ENCODE measurements at regions not wholly inside any gene's neighbourhood (a gene's known extent, or its start where the extent isn't known, plus 50 kb on each side); places are given as distances from the start of the nearest gene placed in this dataset.
"Not testable (repeated sequence)": the region's sequence is repeated elsewhere in the genome, so short reads cannot be mapped to it uniquely, and the experiment has no call there.

DNA sequence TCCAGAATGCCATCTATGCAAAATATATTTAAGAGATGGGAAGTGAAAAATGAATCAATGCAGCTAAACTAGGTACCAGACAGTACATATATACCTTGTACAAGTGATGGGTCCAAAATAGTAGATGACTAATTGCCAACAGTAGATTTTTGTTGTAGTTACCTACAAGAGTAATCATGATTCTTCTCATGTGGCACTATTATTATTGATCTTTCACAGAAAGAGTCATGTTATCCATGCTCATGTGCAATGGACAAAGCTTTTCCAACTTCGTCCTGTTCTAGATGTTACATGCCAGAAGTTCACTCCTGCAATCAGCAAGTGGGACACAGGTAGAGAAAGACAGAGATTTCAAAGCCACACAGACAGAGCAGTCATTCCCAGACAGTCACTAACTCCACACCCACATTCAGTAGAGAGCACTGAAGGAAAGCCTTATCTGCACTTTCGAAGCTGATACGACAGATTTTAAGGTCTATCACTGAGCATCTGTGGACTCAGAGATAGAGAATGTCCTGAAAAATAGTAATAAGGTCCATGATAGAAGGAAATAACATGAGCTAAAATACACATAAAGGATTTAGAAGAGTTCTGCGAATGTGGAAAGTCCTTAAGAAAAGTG is 101.6 kb upstream of the ITPRID2 start:
- DNase-seq (ENCODE audit: low read depth in 1 of 2, low spot score in 1 of 2), result no peak

DNA sequence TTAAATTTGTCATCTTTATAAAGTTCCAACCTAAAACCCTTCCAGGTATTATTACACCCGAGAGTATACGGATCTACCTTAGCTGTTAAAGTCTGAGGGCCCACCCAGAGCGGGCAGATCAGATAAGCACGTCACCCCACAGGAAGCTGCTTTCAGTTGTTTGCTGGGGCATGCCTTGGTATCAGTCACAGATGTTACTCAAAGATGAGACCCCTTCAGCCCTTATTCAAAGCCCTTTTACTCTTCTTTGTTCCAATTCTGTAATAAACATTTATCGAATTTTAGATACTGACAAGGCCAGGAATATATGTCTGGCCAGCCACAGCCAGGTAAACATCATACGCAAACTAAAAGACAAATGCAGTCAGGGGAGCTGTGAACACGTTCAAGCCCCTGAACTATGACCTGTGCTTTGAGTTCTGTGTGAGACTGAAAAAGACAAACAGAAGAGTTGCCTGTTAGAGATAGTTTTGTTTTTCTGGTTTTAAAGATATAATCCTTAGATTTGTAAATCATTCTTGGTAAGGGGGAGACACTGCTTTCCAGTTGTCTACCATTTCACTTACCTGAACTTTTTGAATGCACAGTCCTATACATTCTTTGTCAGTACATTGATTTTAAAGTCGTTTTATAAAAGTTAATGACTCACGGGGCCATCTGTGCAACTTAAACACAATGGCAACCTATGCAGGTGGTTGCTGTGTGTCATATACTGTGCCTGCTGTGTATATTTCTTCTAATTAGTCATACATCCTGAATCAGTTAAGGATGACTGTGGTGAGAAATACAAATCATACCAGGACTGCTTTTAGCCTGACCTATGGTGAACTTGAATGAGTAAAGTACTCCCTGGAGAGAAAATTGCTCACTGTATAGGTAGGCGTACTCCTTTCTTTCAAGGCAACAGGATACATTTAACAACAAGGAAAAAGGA is 100.5 kb upstream of the ITPRID2 start:
- peak in 1 of 2 donors; percentile 7 for DNase-seq (ENCODE audit: low read depth in 1 of 2, low spot score in 1 of 2)

DNA sequence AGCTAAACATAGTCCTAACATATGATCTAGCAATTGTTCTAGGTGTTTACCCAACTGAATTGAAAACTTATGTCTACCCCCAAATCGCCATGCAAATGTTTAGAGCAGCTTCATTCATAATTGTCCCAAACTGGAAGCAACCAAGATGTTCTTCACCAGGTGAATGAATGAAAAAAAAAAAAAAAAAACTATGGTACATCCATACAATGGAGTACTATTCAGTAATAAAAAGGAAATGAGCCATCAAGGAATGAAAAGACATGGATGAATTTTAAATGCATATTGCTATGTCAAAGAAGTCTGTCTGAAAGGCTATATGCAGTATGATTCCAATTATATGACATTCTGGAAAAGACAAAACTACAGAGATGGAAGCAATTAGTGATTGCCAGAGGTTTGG is 98.6 kb upstream of the ITPRID2 start:
- DNase-seq (ENCODE audit: low read depth in 1 of 2, low spot score in 1 of 2), result no peak

DNA sequence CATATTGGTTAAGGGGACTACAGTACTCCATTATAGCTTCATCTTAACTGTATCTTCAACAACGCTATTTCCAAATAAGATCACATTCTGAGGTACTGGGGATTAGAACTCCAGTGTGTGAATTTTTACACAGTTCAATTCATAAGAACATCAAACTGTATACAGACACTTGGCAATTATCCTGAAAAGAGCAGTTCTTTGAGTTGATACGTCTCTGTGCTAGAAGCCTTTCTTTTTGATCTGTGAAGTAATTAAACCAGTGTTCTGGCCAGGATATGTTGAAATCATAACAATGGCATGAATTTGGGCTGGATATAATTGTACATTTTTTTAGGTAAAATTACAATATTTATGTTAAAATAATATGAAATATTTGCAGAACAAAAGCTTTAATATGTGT is 93.5 kb upstream of the ITPRID2 start:
- DNase-seq (ENCODE audit: low read depth in 1 of 2, low spot score in 1 of 2), result no peak

DNA sequence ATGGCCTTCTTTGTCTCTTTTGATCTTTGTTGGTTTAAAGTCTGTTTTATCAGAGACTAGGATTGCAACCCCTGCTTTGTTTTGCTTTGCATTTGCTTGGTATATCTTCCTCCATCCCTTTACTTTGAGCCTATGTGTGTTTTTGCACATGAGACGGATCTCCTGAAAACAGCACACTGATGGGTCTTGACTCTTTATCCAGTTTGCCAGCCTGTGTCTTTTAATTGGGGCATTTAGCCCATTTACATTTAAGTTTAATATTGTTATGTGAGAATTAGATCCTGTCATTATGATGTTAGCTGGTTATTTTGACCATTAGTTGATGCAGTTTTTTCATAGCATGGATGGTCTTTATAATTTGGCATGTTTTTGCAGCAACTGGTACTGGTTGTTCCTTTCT is 89.2 kb upstream of the ITPRID2 start:
- not testable (repeated sequence) for DNase-seq (ENCODE audit: low read depth in 1 of 2, low spot score in 1 of 2)

DNA sequence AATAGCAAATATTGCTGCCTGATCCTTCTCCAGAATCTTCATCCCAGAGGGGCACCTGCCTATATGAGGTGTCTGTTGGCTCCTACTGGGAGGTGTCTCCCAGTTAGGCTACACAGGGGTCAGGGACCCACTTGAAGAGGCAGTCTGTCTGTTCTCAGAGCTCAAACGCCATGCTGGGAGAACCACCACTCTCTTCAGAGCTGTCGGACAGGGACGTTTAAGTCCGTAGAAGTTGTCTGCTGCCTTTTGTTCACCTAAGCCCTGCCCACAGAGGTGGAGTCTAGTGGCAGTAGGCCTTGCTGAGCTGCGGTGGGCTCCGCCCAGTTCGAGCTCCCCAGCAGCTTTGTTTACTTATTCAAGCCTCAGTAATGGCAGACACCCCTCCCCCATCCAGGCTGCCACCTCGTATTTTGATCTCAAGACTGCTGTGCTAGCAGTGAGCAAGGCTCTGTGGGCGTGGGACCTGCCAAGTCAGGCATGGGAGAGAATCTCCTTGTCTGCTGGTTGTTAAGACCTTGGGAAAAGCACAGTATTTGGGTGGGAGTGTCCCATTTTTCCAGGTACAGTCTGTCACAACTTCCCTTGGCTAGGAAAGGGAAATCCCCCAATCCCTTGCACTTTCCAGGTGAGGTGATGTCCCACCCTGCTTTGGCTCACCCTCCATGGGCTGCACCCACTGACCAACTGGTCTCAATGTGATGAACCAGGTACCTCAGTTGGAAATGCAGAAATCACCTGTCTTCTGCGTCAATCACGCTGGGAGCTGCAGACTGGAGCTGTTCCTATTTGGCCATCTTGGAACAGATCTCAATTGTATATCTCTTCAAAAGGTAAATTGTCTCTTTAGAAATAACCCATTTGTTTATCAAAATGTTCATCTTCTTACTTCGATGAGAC is 87.4 kb upstream of the ITPRID2 start:
- DNase-seq (ENCODE audit: low read depth in 1 of 2, low spot score in 1 of 2), result not testable (repeated sequence)

DNA sequence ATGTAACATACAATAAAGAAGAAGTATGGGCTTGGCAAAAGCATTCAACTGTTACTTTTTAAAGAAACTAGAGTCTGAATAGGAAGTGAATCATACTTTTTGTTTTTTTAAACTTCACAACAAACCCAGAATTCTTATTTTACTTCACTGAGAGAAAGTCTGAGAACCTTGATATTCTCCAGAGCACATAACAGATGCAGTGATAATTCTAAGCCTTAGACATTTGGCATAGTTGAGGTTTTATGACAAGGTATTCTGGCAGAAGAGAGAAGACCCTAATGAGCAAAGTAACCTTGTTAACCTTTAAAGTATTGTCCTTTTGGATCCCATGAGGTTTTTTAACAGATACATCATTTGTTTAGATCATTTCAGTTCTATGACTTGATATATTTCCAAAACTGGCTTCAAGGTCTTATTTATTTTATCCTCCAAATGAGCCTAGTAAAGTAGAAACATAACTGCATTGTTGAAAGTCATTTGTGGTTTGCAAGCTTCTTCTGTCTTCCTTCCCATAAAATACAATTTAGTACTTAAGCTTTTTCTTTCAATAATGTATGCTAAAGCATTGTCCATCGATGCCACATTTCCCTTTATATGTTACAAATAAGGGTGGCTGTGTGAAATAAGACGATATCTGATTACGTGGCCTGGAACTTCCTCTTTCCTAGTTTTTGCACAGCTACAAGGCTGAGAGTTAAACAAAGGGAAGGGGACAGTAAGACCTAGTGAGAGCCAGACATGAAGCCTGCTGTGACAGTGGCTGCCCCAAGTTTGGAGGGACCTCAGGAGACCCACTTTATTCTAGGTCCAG is 86.1 kb upstream of the ITPRID2 start:
- no peak for DNase-seq (ENCODE audit: low read depth in 1 of 2, low spot score in 1 of 2)

DNA sequence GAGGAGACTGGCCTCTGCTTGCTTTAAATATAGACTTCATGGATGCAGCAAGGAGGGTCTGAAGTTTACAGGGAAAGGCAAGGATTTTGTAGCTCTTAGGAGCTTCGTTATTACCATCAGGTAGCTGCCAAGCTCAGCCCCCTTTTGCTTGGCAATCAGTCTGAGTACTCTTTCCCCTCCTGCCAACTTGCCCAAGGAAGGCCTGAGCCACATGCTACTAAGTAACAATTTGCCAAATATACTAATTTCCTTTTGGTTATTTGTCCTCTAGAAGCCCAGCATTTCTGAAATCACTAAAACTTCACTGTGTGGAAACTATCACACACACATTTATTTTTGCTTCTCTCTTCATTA is 85.5 kb upstream of the ITPRID2 start:
- DNase-seq (ENCODE audit: low read depth in 1 of 2, low spot score in 1 of 2), result no peak

DNA sequence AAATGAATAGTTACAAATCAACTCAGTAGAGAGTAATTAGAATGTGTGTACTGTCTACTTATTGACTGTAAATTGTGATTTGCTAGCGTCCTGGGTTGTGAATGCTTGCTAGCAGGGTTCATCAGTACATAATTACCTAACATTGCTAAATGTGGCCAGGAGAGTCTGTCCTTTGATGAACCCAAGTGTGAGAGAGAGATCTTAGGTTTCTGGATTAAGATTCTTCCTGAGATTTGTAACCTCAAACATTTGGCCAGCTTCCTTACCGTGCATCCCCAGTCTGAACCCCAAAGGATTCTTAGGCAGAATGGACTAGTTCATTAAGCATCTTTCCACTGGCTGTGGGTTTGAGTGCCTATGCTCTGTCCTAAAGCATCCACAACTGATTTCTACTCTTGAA is 84.0 kb upstream of the ITPRID2 start:
- DNase-seq (ENCODE audit: low read depth in 1 of 2, low spot score in 1 of 2), result no peak

DNA sequence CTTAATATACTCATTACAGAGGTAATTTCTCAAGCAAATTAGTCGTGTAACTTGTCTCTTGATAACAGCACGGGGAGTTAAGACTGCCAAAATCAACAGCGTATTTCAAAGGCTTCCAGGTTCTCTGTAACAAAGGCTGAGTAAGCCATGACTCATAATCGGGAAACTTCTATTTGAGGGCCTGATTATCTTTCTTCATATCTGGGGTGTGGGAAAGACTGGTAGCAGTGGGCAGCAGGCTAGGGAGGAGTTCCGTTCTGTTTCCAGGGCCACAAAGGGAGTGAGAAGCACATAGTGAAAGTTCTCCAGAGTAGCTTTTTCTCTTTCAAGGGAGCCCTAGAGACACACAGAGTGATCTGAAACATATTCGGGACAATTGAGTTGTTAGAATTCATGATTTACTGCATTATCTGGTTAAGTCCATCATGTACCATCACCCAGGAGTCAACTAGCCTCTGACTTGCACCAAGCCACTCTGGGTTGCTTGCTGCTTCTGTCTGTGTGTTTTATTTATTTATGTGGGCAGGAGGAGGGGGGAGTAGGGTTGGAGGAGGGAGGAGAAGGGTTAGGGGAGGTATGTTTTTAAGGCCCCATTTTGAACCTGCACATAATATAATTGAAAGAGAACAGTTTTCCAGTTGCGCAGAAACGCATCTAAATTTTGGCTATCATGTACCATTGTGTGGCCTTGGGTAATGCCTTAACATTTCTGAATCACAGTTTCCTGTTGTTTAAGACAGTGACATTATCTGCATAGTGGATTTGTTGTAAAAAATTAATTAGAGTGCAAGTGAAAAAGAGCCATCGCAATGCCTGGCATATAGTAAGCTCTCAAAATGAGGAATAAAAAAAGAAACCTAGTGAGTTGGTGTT is 80.5 kb upstream of the ITPRID2 start:
- DNase-seq (ENCODE audit: low read depth in 1 of 2, low spot score in 1 of 2), result peak in 1 of 2 donors; percentile 9

DNA sequence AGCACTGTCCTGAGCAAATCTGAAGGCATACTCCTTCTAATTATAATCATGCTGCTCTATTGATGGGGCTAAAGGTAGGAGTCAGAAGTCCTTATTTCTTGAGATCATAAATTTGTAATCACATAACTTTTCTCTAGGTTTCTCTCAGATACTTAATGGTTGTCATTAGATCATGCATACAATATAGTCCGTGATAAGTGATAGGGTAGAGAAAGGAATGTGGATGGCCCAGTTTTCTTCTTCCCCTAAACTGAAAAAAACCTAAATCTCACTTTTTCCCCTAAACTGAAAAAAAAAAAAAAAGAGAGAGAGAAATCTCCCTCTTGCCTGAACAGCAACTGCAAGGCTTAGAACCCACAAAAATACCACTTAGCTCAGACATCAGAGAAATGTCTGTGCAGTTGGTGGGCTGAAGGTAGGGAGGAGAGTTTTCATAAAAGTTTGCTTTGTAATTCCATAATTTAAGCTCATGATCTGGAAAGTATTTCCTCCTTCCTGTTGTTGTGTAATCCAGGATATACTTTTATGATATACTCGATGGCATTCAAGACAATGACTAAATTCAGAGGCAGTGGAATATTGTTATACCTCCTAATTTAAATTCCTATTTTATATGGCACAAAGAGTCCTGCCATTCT is 79.3 kb upstream of the ITPRID2 start:
- no peak for DNase-seq (ENCODE audit: low read depth in 1 of 2, low spot score in 1 of 2)

DNA sequence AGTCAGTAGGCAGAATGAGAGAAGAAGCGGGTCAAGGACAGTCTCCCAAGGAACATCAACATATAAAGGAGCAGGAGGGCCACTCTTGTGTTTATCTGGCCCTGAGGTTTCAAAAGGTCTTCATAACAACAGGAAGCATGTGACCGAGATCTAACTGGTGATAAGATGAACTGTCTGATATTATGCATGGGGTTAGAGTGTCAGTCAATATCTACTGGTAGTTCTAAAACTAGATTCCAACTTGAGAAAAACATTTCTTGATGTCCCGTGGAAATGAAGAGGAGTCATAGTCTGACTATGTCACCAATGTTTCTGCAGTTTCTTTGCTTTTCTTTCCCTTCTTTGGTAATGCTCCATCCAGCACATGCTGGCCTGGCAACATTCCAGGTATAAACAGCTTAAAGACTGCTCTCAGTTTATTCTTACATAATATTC is 77.5 kb upstream of the ITPRID2 start:
- DNase-seq (ENCODE audit: low read depth in 1 of 2, low spot score in 1 of 2), result no peak

DNA sequence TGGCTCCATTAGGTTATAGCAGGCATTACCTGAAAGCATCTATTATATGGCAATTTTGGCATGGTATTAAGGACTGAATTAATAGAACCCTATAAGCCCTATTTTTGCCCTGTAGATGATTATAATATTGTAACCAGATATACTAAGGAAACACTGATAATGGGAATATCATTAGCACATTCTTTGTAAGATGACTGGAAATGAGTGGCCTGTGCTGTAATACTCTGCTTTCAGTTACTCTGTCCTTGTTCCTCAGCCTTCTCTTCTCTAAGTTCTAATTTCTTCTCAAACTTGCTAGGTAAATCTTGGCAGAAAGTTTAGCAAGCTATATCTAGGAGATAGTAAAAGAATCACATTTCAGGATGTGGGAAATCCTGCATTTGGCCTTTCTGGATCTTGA is 74.0 kb upstream of the ITPRID2 start:
- DNase-seq (ENCODE audit: low read depth in 1 of 2, low spot score in 1 of 2), result no peak

DNA sequence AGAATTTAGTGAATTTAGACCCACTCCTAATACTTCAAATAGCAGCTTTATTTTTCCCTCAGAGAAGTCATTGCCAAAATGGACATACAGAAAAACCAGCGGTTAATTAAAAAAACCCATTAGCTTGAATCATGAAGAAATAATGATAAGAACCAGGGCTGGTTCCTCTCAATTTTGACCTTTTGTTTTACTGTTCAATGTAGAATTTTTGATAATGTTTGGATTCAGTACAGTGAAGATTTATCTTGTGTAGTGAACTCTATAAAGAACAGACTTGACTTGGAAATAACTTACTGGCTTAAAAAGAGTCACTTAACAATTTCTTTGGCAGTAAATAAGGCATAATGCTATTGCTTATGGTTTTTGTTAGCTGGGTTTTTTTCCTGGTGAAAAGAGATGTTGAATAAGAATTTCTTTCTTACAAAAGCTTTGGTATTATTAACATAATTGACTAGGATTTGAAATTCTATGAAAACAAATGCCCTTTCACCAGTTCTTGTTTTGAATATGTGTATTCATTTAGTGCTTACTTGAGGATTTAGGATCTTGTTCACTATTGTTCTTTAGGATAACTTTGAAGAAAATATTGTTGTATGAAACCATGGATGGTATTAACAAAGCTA is 73.4 kb upstream of the ITPRID2 start:
- DNase-seq (ENCODE audit: low read depth in 1 of 2, low spot score in 1 of 2), result no peak

DNA sequence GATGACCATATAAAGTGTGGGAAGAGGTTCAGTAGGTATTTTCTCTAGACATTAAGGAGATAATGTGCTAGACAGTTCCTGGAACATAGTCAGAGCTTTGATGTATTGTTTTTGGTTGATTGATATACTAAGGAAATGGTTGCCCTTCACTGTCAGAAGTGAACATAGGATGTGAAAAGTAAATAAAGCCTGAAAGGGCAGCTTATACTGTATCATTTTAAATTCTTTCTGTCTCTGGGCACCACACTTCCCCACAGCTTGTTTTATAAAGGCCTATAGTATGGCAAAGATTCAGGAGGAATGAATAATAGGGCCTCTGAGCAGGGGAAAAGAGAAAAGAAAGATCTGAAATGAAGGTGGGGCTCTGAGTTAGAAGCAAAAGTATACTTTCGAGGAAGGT is 72.7 kb upstream of the ITPRID2 start:
- no peak for DNase-seq (ENCODE audit: low read depth in 1 of 2, low spot score in 1 of 2)

DNA sequence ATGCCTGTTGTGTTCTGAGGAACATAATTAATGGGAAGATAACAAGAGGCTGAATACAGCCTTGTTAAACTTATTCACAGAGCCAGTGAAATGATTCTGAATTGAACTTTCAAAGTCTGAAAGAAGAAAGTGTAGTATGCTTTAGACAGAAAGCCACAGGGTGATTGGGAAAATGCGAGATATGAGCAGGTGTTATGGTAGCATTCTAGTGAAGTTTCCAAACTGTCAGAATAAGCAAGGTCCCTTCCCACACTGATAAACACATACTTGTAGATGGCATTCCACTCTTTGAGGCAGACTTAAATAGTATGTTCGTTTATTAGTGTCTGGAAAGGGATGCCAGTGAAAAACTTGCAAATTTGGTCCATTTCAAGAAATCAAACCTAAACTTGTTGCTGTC is 70.5 kb upstream of the ITPRID2 start:
- no peak for DNase-seq (ENCODE audit: low read depth in 1 of 2, low spot score in 1 of 2)

DNA sequence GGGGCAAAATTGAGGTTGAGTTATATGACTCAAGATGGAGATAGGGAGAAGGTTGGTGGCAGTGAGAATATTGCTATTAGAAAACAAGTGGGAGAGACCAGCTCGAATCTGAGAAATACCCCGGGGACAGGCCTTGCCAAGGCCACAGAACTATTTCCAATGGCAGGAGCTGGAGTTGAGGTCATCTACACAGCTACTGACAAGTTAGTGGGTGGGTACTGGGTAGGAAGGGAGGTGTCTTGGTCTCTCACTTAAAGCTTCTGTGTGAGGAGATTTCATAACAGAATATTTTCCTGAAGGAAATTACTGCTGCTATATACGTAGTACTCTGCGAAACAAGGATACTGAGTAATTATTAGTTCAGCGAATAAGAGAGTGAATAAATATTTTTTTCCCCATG is 69.4 kb upstream of the ITPRID2 start:
- no peak for DNase-seq (ENCODE audit: low read depth in 1 of 2, low spot score in 1 of 2)

DNA sequence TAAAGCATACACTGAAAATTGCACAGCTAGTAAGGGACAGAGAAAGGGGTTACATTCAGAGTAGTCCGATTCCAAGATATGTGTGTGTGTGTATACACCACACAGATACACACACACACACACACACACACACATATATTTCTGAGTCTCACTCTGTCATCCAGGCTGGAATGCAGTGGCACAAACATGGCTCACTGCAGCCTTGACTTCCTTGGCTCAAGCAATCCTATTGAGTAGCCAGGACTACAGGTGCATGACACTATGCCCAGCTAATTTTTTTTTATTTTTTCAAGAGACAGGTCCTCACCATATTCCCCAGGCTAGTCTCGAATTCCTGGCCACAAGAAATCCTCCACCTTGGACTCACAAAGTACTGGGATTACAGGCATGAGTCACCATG is 68.1 kb upstream of the ITPRID2 start:
- DNase-seq (ENCODE audit: low read depth in 1 of 2, low spot score in 1 of 2), result no peak

DNA sequence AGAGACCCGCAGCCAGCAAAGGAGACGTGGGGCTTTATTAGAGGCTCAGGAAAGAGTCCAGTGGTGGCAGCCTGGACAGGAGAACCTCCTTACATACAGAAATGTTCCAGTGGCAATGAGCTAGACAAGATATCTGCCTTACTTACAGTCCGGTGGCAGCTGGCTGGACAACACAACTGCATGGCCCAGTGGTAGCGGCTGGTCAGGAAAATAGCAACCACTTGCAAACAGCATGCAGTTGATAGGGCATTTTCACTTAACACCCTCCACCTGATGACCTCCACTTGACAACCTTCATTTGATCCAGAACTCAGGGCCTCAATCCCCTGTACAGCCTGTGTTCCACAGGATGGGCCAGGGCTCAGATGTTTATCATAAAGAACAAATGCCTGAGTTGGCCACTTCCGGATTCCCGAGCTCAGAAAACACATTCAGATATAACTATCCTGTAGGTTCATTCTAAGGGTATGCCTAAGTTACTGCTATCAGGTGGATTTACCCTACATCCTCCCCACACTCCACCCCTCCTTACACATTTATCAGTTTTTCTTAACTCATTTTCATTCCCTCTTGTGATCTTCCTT is 63.3 kb upstream of the ITPRID2 start:
- no peak for DNase-seq (ENCODE audit: low read depth in 1 of 2, low spot score in 1 of 2)

Measured in activated CD4-positive, alpha-beta T cell treated with anti-CD3 and anti-CD28 coated beads, Interleukin-2, amount 50 U/mL, for 24 hours (primary cell).